Activated CD4-positive, alpha-beta memory T cell treated with anti-CD3 and anti-CD28 coated beads for 36 hours (primary cell): ENCODE measurements at regions not wholly inside any gene's neighbourhood (a gene's known extent, or its start where the extent isn't known, plus 50 kb on each side); places are given as distances from the start of the nearest gene placed in this dataset.

Source experiments
- CTCF ChIA-PET: fragments of 350-600 bp; sonication (Branson Sonifier 250); formaldehyde crosslinking; loops from one replicate; lab custom pipeline; 2021; ENCODE audit warnings: antibody characterized with exemption, inconsistent platforms; lab: Charles Lee
- POLR2A ChIA-PET: fragments of 350-600 bp; sonication (Branson Sonifier 250); formaldehyde crosslinking; loops from one replicate; lab custom pipeline; 2021; ENCODE audit warnings: antibody characterized with exemption; lab: Charles Lee
- DNase-seq: peaks from one replicate; pipeline ENCODE4 v3.0.0-alpha.2; 2020
- H3K27ac Mint-ChIP-seq: one replicate; pipeline ENCODE4 v1.8.0; 2021; ENCODE audit warnings: mixed read lengths
- H3K27me3 Mint-ChIP-seq: one replicate; pipeline ENCODE4 v1.8.0; 2021; ENCODE audit warnings: mixed read lengths
- H3K36me3 Mint-ChIP-seq: one replicate; pipeline ENCODE4 v1.8.0; 2021; ENCODE audit warnings: mixed read lengths
- H3K4me1 Mint-ChIP-seq: one replicate; pipeline ENCODE4 v1.8.0; 2021; ENCODE audit warnings: low read depth, mixed read lengths
- H3K4me3 Mint-ChIP-seq: one replicate; pipeline ENCODE4 v1.8.0; 2021; ENCODE audit warnings: mild to moderate bottlenecking, mixed read lengths
- H3K9me3 Mint-ChIP-seq: one replicate; pipeline ENCODE4 v1.8.0; 2021; ENCODE audit warnings: mixed read lengths
- intact Hi-C: fragments of 100-400 bp; cut with micrococcal nuclease; formaldehyde crosslinking; loops from one replicate; pipeline ENCODE4 v1.15.1; 2023

DNA sequence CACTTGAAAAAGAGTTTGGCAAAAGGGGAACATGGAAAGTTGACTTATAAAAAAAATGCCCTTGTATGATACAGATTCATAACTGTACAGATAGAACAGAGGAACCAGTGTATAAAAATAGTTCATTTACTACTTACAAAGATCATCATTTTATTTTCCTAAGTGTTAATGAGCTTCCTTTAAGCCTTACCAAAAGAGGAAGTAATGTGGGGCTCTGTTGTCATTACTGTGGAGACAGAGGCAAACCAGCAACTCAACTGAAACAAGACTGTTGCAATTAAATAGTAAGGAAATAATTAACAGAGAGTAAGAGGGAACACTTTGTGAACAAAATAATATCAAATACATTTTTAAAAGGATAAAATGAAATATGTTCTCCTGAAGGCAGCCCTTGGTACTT lies 526.2 kb upstream of the ADARB2 start:
- no peak for DNase-seq
- Mint-ChIP-seq H3K27me3 (peaks cover 8% of the 10 kb centered on the region), H3K27ac (no peak overlapping the region), H3K36me3 (no peaks in the 10 kb centered on the region), H3K4me3 (no peak overlapping the region), H3K9me3 (peaks cover 7% of the 10 kb centered on the region), H3K4me1 (no peaks in the 10 kb centered on the region)
- POLR2A ChIA-PET, result no interaction called here
- intact Hi-C loops, result no loop called here
- CTCF ChIA-PET, result no interaction called here

- peaks cover 3% of the 10 kb centered on the region for H3K27me3 Mint-ChIP-seq
- H3K4me1 Mint-ChIP-seq, result no peaks in the 10 kb centered on the region
- intact Hi-C loops, result no loop called here
- H3K4me3 Mint-ChIP-seq, result no peak overlapping the region
- DNase-seq, result no peak
- H3K27ac Mint-ChIP-seq, result no peak overlapping the region
- H3K9me3 Mint-ChIP-seq, result peaks cover 7% of the 10 kb centered on the region
- H3K36me3 Mint-ChIP-seq, result no peaks in the 10 kb centered on the region
- CTCF ChIA-PET, result no interaction called here
- POLR2A ChIA-PET, result no interaction called here
These were observed 525.6 kb upstream of the ADARB2 start for GRCh38 chr10:2262878-2263277.

- POLR2A ChIA-PET, result no interaction called here
- intact Hi-C loops, result no loop called here
- Mint-ChIP-seq H3K27me3 (peaks cover 3% of the 10 kb centered on the region), H3K27ac (no peak overlapping the region), H3K36me3 (no peaks in the 10 kb centered on the region), H3K9me3 (peaks cover 7% of the 10 kb centered on the region), H3K4me3 (no peak overlapping the region), H3K4me1 (no peaks in the 10 kb centered on the region)
- CTCF ChIA-PET, result no interaction called here
- DNase-seq, result no peak
These were observed 525.0 kb upstream of the ADARB2 start for GRCh38 chr10:2262333-2262732.

DNA sequence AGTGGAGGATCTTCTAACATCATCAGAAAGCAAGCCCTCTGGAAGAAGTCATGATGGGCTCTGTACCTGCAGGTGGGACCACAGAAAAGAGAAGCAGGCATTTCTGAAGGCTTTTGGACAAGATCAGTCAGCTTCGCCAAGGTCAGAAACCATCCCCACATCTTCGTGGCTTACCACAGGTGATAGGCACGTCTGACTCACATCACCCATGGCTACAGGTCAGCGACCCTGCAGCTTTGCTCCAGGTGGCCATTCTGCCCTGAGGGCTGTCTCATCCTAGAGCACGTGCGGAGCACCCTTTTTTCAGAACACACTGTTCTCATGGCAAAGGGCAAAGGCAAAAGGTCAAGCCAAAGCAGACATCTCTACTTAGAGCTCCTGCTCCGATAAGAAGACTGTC lies 518.9 kb upstream of the ADARB2 start:
- Mint-ChIP-seq H3K27ac (no peak overlapping the region), H3K36me3 (no peaks in the 10 kb centered on the region), H3K4me1 (no peaks in the 10 kb centered on the region), H3K27me3 (peaks cover 3% of the 10 kb centered on the region), H3K9me3 (peaks cover 3% of the 10 kb centered on the region), H3K4me3 (no peak overlapping the region)
- DNase-seq, result no peak
- POLR2A ChIA-PET, result no interaction called here
- CTCF ChIA-PET, result no interaction called here
- intact Hi-C loops, result no loop called here

- H3K36me3 Mint-ChIP-seq, result no peaks in the 10 kb centered on the region
- POLR2A ChIA-PET, result no interaction called here
These were observed 514.8 kb upstream of the ADARB2 start for GRCh38 chr10:2252096-2252495.

GRCh38 chr10:2251631-2252030 lies 514.3 kb upstream of the ADARB2 start:
- Mint-ChIP-seq H3K4me3 (no peak overlapping the region), H3K9me3 (no peaks in the 10 kb centered on the region), H3K27me3 (peaks cover 3% of the 10 kb centered on the region), H3K4me1 (no peaks in the 10 kb centered on the region), H3K27ac (no peak overlapping the region), H3K36me3 (no peaks in the 10 kb centered on the region)
- intact Hi-C loops, result no loop called here
- ChIA-PET POLR2A (no interaction called here), CTCF (no interaction called here)
- DNase-seq, result no peak

More at GRCh38 chr10:2252096-2252495, 514.8 kb upstream of the ADARB2 start:
- no peak overlapping the region for H3K27ac Mint-ChIP-seq
- no peak overlapping the region for H3K4me3 Mint-ChIP-seq
- no peaks in the 10 kb centered on the region for H3K9me3 Mint-ChIP-seq
- no peaks in the 10 kb centered on the region for H3K4me1 Mint-ChIP-seq
- intact Hi-C loops, result no loop called here
- DNase-seq, result no peak
- peaks cover 3% of the 10 kb centered on the region for H3K27me3 Mint-ChIP-seq
- CTCF ChIA-PET, result no interaction called here

DNA sequence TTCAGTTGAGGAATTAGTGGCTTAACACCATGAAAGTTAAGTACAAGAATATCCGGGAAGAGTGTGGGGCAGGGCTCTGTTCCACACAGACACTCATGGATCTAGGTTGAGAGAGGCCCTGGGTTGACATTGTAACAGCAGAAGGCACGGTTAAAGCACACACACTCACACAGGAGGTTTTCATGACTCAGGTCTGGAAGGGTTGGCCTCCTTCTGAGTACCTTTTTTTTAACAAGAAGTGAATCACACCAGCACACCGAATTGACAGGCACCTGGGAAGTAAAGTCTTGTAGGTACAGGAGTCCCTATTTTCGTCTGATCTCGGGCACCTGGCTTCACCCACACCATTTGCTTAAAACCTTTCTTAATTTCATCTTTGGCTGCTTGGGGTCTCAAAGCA lies 509.4 kb upstream of the ADARB2 start:
- ChIA-PET CTCF (no interaction called here), POLR2A (no interaction called here)
- peaks cover 3% of the 10 kb centered on the region for H3K9me3 Mint-ChIP-seq
- no peaks in the 10 kb centered on the region for H3K4me1 Mint-ChIP-seq
- H3K27me3 Mint-ChIP-seq, result peaks cover 3% of the 10 kb centered on the region
- DNase-seq, result no peak
- intact Hi-C loops, result no loop called here
- no peak overlapping the region for H3K27ac Mint-ChIP-seq
- H3K36me3 Mint-ChIP-seq, result no peaks in the 10 kb centered on the region
- no peak overlapping the region for H3K4me3 Mint-ChIP-seq

GRCh38 chr10:2245580-2245979 lies 508.3 kb upstream of the ADARB2 start:
- Mint-ChIP-seq H3K4me3 (no peak overlapping the region), H3K9me3 (peaks cover 3% of the 10 kb centered on the region), H3K4me1 (no peaks in the 10 kb centered on the region), H3K27ac (no peak overlapping the region), H3K36me3 (no peaks in the 10 kb centered on the region), H3K27me3 (no peaks in the 10 kb centered on the region)
- no peak for DNase-seq
- intact Hi-C loops, result no loop called here
- POLR2A ChIA-PET, result no interaction called here
- CTCF ChIA-PET, result no interaction called here

DNA sequence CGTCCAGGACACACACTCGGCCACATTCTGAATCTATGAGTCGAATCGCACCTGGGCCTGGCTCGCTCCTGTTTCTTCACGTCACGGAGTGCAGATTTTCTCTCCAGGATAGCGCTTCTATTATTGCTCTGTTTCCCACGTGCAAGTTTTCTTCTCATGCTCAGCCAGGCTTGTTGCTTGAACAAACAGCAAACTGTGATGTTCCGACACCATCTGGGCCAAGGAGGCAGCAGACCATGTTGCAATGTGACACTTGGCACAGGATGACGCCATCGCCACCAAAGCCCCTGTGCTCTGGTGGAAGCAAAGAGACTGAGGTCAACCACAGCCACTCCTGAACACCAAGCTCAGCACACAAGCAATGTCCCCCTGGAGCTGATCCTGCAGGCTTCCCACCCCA lies 507.1 kb upstream of the ADARB2 start:
- Mint-ChIP-seq H3K27me3 (no peaks in the 10 kb centered on the region), H3K4me1 (no peaks in the 10 kb centered on the region), H3K4me3 (no peak overlapping the region), H3K27ac (no peak overlapping the region), H3K9me3 (peaks cover 3% of the 10 kb centered on the region), H3K36me3 (no peaks in the 10 kb centered on the region)
- intact Hi-C loops, result no loop called here
- ChIA-PET POLR2A (no interaction called here), CTCF (no interaction called here)
- no peak for DNase-seq

- H3K9me3 Mint-ChIP-seq, result no peaks in the 10 kb centered on the region
- CTCF ChIA-PET, result no interaction called here
- POLR2A ChIA-PET, result no interaction called here
- DNase-seq, result no peak
- intact Hi-C loops, result no loop called here
- H3K4me3 Mint-ChIP-seq, result no peak overlapping the region
- no peaks in the 10 kb centered on the region for H3K36me3 Mint-ChIP-seq
- H3K4me1 Mint-ChIP-seq, result no peaks in the 10 kb centered on the region
- H3K27ac Mint-ChIP-seq, result no peak overlapping the region
- peaks cover 2% of the 10 kb centered on the region for H3K27me3 Mint-ChIP-seq
These were observed 499.6 kb upstream of the ADARB2 start for GRCh38 chr10:2236876-2237275.

DNA sequence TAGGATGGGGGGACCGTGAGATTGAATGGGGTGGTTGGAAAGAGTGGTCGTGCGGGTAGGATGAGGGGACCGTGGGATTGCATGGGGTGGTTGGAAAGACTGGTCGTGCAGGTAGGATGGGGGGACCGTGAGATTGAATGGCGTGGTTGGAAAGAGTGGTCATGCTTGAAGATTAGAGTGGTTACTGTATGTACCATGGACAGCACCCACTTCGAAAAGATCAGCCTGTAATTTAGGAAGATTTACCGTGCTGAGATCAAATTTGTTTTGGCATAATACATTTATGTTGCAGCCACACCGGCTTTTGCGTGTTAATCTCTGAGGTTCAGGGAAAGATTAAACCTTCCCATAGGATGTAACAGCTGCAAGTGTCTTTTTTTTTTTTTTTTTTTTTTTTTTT lies 495.2 kb upstream of the ADARB2 start:
- CTCF ChIA-PET, result no interaction called here
- Mint-ChIP-seq H3K4me1 (no peaks in the 10 kb centered on the region), H3K27me3 (peaks cover 3% of the 10 kb centered on the region), H3K9me3 (no peaks in the 10 kb centered on the region), H3K36me3 (no peaks in the 10 kb centered on the region), H3K27ac (no peak overlapping the region), H3K4me3 (no peak overlapping the region)
- POLR2A ChIA-PET, result no interaction called here
- intact Hi-C loops, result no loop called here
- no peak for DNase-seq

GRCh38 chr10:2230478-2230877 lies 493.2 kb upstream of the ADARB2 start:
- DNase-seq, result no peak
- Mint-ChIP-seq H3K4me3 (no peak overlapping the region), H3K4me1 (no peaks in the 10 kb centered on the region), H3K27ac (no peak overlapping the region), H3K36me3 (no peaks in the 10 kb centered on the region), H3K27me3 (peaks cover 1% of the 10 kb centered on the region), H3K9me3 (no peaks in the 10 kb centered on the region)
- ChIA-PET POLR2A (no interaction called here), CTCF (no interaction called here)
- intact Hi-C loops, result no loop called here

- H3K4me1 Mint-ChIP-seq, result no peaks in the 10 kb centered on the region
- H3K27ac Mint-ChIP-seq, result no peak overlapping the region
- CTCF ChIA-PET, result no interaction called here
- intact Hi-C loops, result no loop called here
- H3K4me3 Mint-ChIP-seq, result no peak overlapping the region
- H3K9me3 Mint-ChIP-seq, result no peaks in the 10 kb centered on the region
- H3K36me3 Mint-ChIP-seq, result no peaks in the 10 kb centered on the region
- DNase-seq, result no peak
- H3K27me3 Mint-ChIP-seq, result peaks cover 1% of the 10 kb centered on the region
- POLR2A ChIA-PET, result no interaction called here
These were observed 491.1 kb upstream of the ADARB2 start for GRCh38 chr10:2228320-2228901.
